ENCODE measurements at regions not wholly inside any gene's neighbourhood (a gene's known extent, or its start where the extent isn't known, plus 50 kb on each side); places are given as distances from the start of the nearest gene placed in this dataset.
A peak's percentile ranks its signal among the peaks of the same experiment; 100 is the strongest.
"Not testable (repeated sequence)": the region's sequence is repeated elsewhere in the genome, so short reads cannot be mapped to it uniquely, and the experiment has no call there.

- DNase-seq: peak; percentile 90
Measured at GRCh38 chr3:193938613-193939012, 197.3 kb upstream of the HES1 start.

GRCh38 chr3:193939527-193939926 is 196.4 kb upstream of the HES1 start:
- no peak for DNase-seq

GRCh38 chr3:193940526-193940925 is 195.4 kb upstream of the HES1 start:
- DNase-seq: no peak

GRCh38 chr3:193941486-193941885 is 194.5 kb upstream of the HES1 start:
- no peak for DNase-seq

GRCh38 chr3:193942516-193943055 is 193.4 kb upstream of the HES1 start:
- DNase-seq: no peak

GRCh38 chr3:193943200-193943599 is 192.7 kb upstream of the HES1 start:
- DNase-seq: peak; percentile 41

- DNase-seq: no peak
Measured at GRCh38 chr3:193943851-193944517, 192.0 kb upstream of the HES1 start.

GRCh38 chr3:193944518-193944884 is 191.4 kb upstream of the HES1 start:
- DNase-seq: no peak

- DNase-seq: no peak
Measured at GRCh38 chr3:193945143-193945542, 190.8 kb upstream of the HES1 start.

GRCh38 chr3:193946945-193947344 is 189.0 kb upstream of the HES1 start:
- DNase-seq: peak; percentile 97

- no peak for DNase-seq
Measured at GRCh38 chr3:193947596-193947995, 188.4 kb upstream of the HES1 start.

GRCh38 chr3:193948459-193948858 is 187.5 kb upstream of the HES1 start:
- peak; percentile 14 for DNase-seq

GRCh38 chr3:193951859-193952258 is 184.1 kb upstream of the HES1 start:
- DNase-seq: no peak

- no peak for DNase-seq
Measured at GRCh38 chr3:193954752-193955151, 181.2 kb upstream of the HES1 start.

- DNase-seq: no peak
Measured at GRCh38 chr3:193955719-193956118, 180.2 kb upstream of the HES1 start.

- DNase-seq: no peak
Measured at GRCh38 chr3:193959861-193960260, 176.1 kb upstream of the HES1 start.

- no peak for DNase-seq
Measured at GRCh38 chr3:193960487-193961274, 175.3 kb upstream of the HES1 start.

- no peak for DNase-seq
Measured at GRCh38 chr3:193962986-193963685, 172.8 kb upstream of the HES1 start.

GRCh38 chr3:193963808-193964516 is 172.0 kb upstream of the HES1 start:
- DNase-seq: no peak

- no peak for DNase-seq
Measured at GRCh38 chr3:193964517-193964880, 171.4 kb upstream of the HES1 start.

- no peak for DNase-seq
Measured at GRCh38 chr3:193968380-193968974, 167.5 kb upstream of the HES1 start.

GRCh38 chr3:193970131-193970772 is 165.7 kb upstream of the HES1 start:
- not testable (repeated sequence) for DNase-seq

Measured in NCI-H2029 (cell line).